ENCODE measurements at regions not wholly inside any gene's neighbourhood (a gene's known extent, or its start where the extent isn't known, plus 50 kb on each side); places are given as distances from the start of the nearest gene placed in this dataset.

- Histone ChIP-seq H3K4me1 (ENCODE audit: insufficient read depth, insufficient read length) (peaks cover 3% of the 10 kb centered on the region), H3K9ac (ENCODE audit: insufficient read length, low read depth) (no peak overlapping the region), H3K36me3 (ENCODE audit: insufficient read depth, insufficient read length, low read length) (no peaks in the 10 kb centered on the region), H3K9me3 (ENCODE audit: insufficient read depth, low read length) (peaks cover 14% of the 10 kb centered on the region; the same call in 1 of the 2 replicates), H3K27me3 (ENCODE audit: insufficient read depth, insufficient read length) (no peaks in the 10 kb centered on the region), H3K4me3 (ENCODE audit: insufficient read length, low read depth) (no peak overlapping the region)
- TF ChIP-seq YY1 (IDR thresholded peaks at IDR 0.05; ENCODE audit: insufficient read depth, insufficient read length), result no peak
- TF ChIP-seq ZNF274 (IDR thresholded peaks at IDR 0.05; ENCODE audit: low read depth, low read length), result no peak
- no peak for TF ChIP-seq SUZ12 (IDR thresholded peaks at IDR 0.05; ENCODE audit: extremely low read depth, insufficient read depth, insufficient read length)
- no peak for DNase-seq (ENCODE audit: low read depth, low spot score)
These were observed 91.5 kb upstream of the SHANK2 start for GRCh38 chr11:71343828-71344400.

- H3K27me3 ChIP-seq (ENCODE audit: insufficient read depth, insufficient read length), result no peaks in the 10 kb centered on the region
- no peak overlapping the region for H3K9ac ChIP-seq (ENCODE audit: insufficient read length, low read depth)
- H3K4me3 ChIP-seq (ENCODE audit: insufficient read length, low read depth), result no peak overlapping the region
- no peaks in the 10 kb centered on the region for H3K36me3 ChIP-seq (ENCODE audit: insufficient read depth, insufficient read length, low read length)
- no peak for TF ChIP-seq ZNF274 (IDR thresholded peaks at IDR 0.05; ENCODE audit: low read depth, low read length)
- no peak for TF ChIP-seq YY1 (IDR thresholded peaks at IDR 0.05; ENCODE audit: insufficient read depth, insufficient read length)
- no peak for TF ChIP-seq SUZ12 (IDR thresholded peaks at IDR 0.05; ENCODE audit: extremely low read depth, insufficient read depth, insufficient read length)
- H3K4me1 ChIP-seq (ENCODE audit: insufficient read depth, insufficient read length), result peaks cover 3% of the 10 kb centered on the region
- peaks cover 10% of the 10 kb centered on the region; the same call in 1 of the 2 replicates for H3K9me3 ChIP-seq (ENCODE audit: insufficient read depth, low read length)
- peak; percentile 23 for DNase-seq (ENCODE audit: low read depth, low spot score)
These were observed 90.8 kb upstream of the SHANK2 start for GRCh38 chr11:71342951-71343827.

GRCh38 chr11:71342116-71342515 lies 89.7 kb upstream of the SHANK2 start:
- TF ChIP-seq YY1 (IDR thresholded peaks at IDR 0.05; ENCODE audit: insufficient read depth, insufficient read length), result no peak
- no peak for TF ChIP-seq SUZ12 (IDR thresholded peaks at IDR 0.05; ENCODE audit: extremely low read depth, insufficient read depth, insufficient read length)
- no peak for TF ChIP-seq ZNF274 (IDR thresholded peaks at IDR 0.05; ENCODE audit: low read depth, low read length)
- Histone ChIP-seq H3K4me3 (ENCODE audit: insufficient read length, low read depth) (no peak overlapping the region), H3K36me3 (ENCODE audit: insufficient read depth, insufficient read length, low read length) (no peaks in the 10 kb centered on the region)

GRCh38 chr11:71341596-71341995 lies 89.2 kb upstream of the SHANK2 start:
- Histone ChIP-seq H3K9ac (ENCODE audit: insufficient read length, low read depth) (no peak overlapping the region), H3K4me1 (ENCODE audit: insufficient read depth, insufficient read length) (peaks cover 3% of the 10 kb centered on the region), H3K9me3 (ENCODE audit: insufficient read depth, low read length) (no peaks in the 10 kb centered on the region; the same call in 1 of the 2 replicates), H3K27me3 (ENCODE audit: insufficient read depth, insufficient read length) (no peaks in the 10 kb centered on the region), H3K4me3 (ENCODE audit: insufficient read length, low read depth) (no peak overlapping the region), H3K36me3 (ENCODE audit: insufficient read depth, insufficient read length, low read length) (no peaks in the 10 kb centered on the region)
- no peak for TF ChIP-seq ZNF274 (IDR thresholded peaks at IDR 0.05; ENCODE audit: low read depth, low read length)
- no peak for DNase-seq (ENCODE audit: low read depth, low spot score)

More at GRCh38 chr11:71342116-71342515, 89.7 kb upstream of the SHANK2 start:
- no peak for DNase-seq (ENCODE audit: low read depth, low spot score)
- Histone ChIP-seq H3K4me1 (ENCODE audit: insufficient read depth, insufficient read length) (peaks cover 3% of the 10 kb centered on the region), H3K27me3 (ENCODE audit: insufficient read depth, insufficient read length) (no peaks in the 10 kb centered on the region), H3K9ac (ENCODE audit: insufficient read length, low read depth) (no peak overlapping the region), H3K9me3 (ENCODE audit: insufficient read depth, low read length) (no peaks in the 10 kb centered on the region; the same call in 1 of the 2 replicates)

- DNase-seq (ENCODE audit: low read depth, low spot score), result no peak
- TF ChIP-seq ZNF274 (IDR thresholded peaks at IDR 0.05; ENCODE audit: low read depth, low read length) (no peak), YY1 (IDR thresholded peaks at IDR 0.05; ENCODE audit: insufficient read depth, insufficient read length) (no peak), SUZ12 (IDR thresholded peaks at IDR 0.05; ENCODE audit: extremely low read depth, insufficient read depth, insufficient read length) (no peak)
- no peaks in the 10 kb centered on the region; the same call in 1 of the 2 replicates for H3K9me3 ChIP-seq (ENCODE audit: insufficient read depth, low read length)
- peaks cover 3% of the 10 kb centered on the region for H3K4me1 ChIP-seq (ENCODE audit: insufficient read depth, insufficient read length)
- no peaks in the 10 kb centered on the region for H3K27me3 ChIP-seq (ENCODE audit: insufficient read depth, insufficient read length)
- H3K4me3 ChIP-seq (ENCODE audit: insufficient read length, low read depth), result no peak overlapping the region
- no peak overlapping the region for H3K9ac ChIP-seq (ENCODE audit: insufficient read length, low read depth)
- no peaks in the 10 kb centered on the region for H3K36me3 ChIP-seq (ENCODE audit: insufficient read depth, insufficient read length, low read length)
These were observed 88.8 kb upstream of the SHANK2 start for GRCh38 chr11:71341173-71341572.

GRCh38 chr11:71340086-71340606 lies 87.8 kb upstream of the SHANK2 start:
- no peak overlapping the region for H3K9ac ChIP-seq (ENCODE audit: insufficient read length, low read depth)
- H3K4me1 ChIP-seq (ENCODE audit: insufficient read depth, insufficient read length), result peaks cover 3% of the 10 kb centered on the region
- no peaks in the 10 kb centered on the region for H3K27me3 ChIP-seq (ENCODE audit: insufficient read depth, insufficient read length)
- DNase-seq (ENCODE audit: low read depth, low spot score), result no peak
- no peaks in the 10 kb centered on the region; the same call in 1 of the 2 replicates for H3K9me3 ChIP-seq (ENCODE audit: insufficient read depth, low read length)
- TF ChIP-seq YY1 (IDR thresholded peaks at IDR 0.05; ENCODE audit: insufficient read depth, insufficient read length) (no peak), ZNF274 (IDR thresholded peaks at IDR 0.05; ENCODE audit: low read depth, low read length) (no peak), SUZ12 (IDR thresholded peaks at IDR 0.05; ENCODE audit: extremely low read depth, insufficient read depth, insufficient read length) (no peak)
- H3K36me3 ChIP-seq (ENCODE audit: insufficient read depth, insufficient read length, low read length), result no peaks in the 10 kb centered on the region
- H3K4me3 ChIP-seq (ENCODE audit: insufficient read length, low read depth), result no peak overlapping the region

- TF ChIP-seq YY1 (IDR thresholded peaks at IDR 0.05; ENCODE audit: insufficient read depth, insufficient read length), result no peak
- TF ChIP-seq ZNF274 (IDR thresholded peaks at IDR 0.05; ENCODE audit: low read depth, low read length), result no peak
- TF ChIP-seq SUZ12 (IDR thresholded peaks at IDR 0.05; ENCODE audit: extremely low read depth, insufficient read depth, insufficient read length), result no peak
- no peak overlapping the region for H3K9ac ChIP-seq (ENCODE audit: insufficient read length, low read depth)
These were observed 87.1 kb upstream of the SHANK2 start for GRCh38 chr11:71339396-71339881.

More at GRCh38 chr11:71339396-71339881, 87.1 kb upstream of the SHANK2 start:
- Histone ChIP-seq H3K4me3 (ENCODE audit: insufficient read length, low read depth) (no peak overlapping the region), H3K9me3 (ENCODE audit: insufficient read depth, low read length) (peaks cover 4% of the 10 kb centered on the region; the same call in 1 of the 2 replicates), H3K27me3 (ENCODE audit: insufficient read depth, insufficient read length) (no peaks in the 10 kb centered on the region), H3K36me3 (ENCODE audit: insufficient read depth, insufficient read length, low read length) (no peaks in the 10 kb centered on the region), H3K4me1 (ENCODE audit: insufficient read depth, insufficient read length) (peaks cover 3% of the 10 kb centered on the region)
- no peak for DNase-seq (ENCODE audit: low read depth, low spot score)

All from NT2/D1 (cell line).